Esophagus squamous epithelium (tissue), 5 donors: ENCODE measurements at regions not wholly inside any gene's neighbourhood (a gene's known extent, or its start where the extent isn't known, plus 50 kb on each side); places are given as distances from the start of the nearest gene placed in this dataset.
"Not testable (repeated sequence)": the region's sequence is repeated elsewhere in the genome, so short reads cannot be mapped to it uniquely, and the experiment has no call there.

Experiments used
- DNase-seq: peaks from one replicate; lab custom pipeline; 2025; lab: John Stamatoyannopoulos, UW
- H3K27ac ChIP-seq, 4 donors: fragments of 200-600 bp; sonication (generic); one replicate each; pipeline ENCODE4 v1.5.1; 2016 to 2019; ENCODE audit warnings: mild to moderate bottlenecking in 1 of 4
- H3K27me3 ChIP-seq, 4 donors: fragments of 200-600 bp; sonication (generic); 1 replicate in 3 of 4; 2 replicates in 1 of 4; pipeline versions ENCODE4 v1.5.1 to v1.6.0; 2017 to 2021; ENCODE audit warnings: antibody characterized with exemption in 1 of 4
- H3K36me3 ChIP-seq, 3 donors: fragments of 200-600 bp; sonication (generic); one replicate each; pipeline ENCODE4 v1.5.1; 2016 to 2019
- H3K4me1 ChIP-seq, 3 donors: fragments of 200-600 bp; sonication (generic); one replicate each; pipeline ENCODE4 v1.5.1; 2017 to 2019
- H3K4me3 ChIP-seq, 4 donors: fragments of 200-600 bp; sonication (generic); 1 replicate in 3 of 4; 2 replicates in 1 of 4; pipeline ENCODE4 v1.5.1; 2016 to 2019; ENCODE audit warnings: mild to moderate bottlenecking in 2 of 4, moderate library complexity in 1 of 4
- H3K9me3 ChIP-seq, 3 donors: fragments of 200-600 bp; sonication (generic); one replicate each; pipeline ENCODE4 v1.5.1; 2016 to 2019
- POLR2A ChIP-seq, 4 donors: fragments of 450-650 bp; IDR thresholded peaks; one replicate each; pipeline ENCODE4 v1.6.1; 2017; ENCODE audit warnings: antibody characterized with exemption in 4 of 4, mild to moderate bottlenecking in 4 of 4, moderate library complexity in 3 of 4
- whole genome bisulfite sequencing, 2 donors: methylation state at CpG; one replicate each; pipeline ENCODE4 v1.1.5; 2018; 5-methylcytosine and 5-hydroxymethylcytosine counted together
- intact Hi-C: fragments of 100-400 bp; cut with DNase I; formaldehyde crosslinking; loops from one replicate; pipeline ENCODE4 v1.15.0; 2022
- TF ChIP-seq, protein P1 (sequence below), 6 experiments: fragments of 450-650 bp in 4 of 6; fragments of 200-600 bp in 2 of 6; sonication (generic) in 2 of 6; IDR thresholded peaks; one replicate each; pipeline ENCODE4 v1.5.1; 2016 to 2019; ENCODE audit warnings: antibody characterized with exemption in 6 of 6, mild to moderate bottlenecking in 4 of 6, moderate library complexity in 4 of 6
- donor health status: DM: yes; HTN: yes; CAD: no.

DNA sequence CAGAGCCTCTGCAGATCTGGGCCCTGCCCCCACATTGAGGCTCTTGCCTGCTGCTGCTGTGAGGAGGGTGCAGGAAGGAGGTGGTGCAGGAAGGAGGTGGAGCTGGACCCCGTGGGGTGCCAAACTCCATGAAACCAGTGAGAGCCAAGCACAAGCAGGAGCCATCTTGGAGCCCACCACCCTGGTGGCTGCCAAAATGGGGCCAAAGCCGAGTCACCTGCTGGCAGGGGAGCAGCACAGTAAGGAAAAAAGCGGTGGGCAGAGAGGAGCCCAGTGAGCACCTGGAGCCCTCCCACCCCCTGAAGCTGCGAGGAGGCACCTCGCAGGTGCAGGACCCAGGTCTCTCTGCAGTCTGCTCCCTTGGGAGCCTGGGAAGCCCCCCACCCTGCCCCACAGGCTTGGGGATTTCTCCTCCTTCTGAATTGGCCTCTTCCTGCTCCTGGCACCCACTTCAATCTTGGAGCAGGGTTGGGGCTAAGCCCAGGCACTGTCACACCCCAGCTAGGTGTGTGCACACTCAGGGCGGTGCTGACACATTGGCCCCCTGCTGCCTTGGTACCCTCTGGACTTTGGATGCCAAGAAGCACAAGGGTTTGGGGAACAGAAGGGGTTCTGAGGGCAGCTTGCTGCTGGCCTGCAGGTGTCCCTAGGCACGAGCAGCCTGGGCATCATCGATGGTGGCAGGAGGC is 245.4 kb upstream of the LRRTM4 start:
- Histone ChIP-seq H3K9me3 (peaks cover 0 to 8% (median 0%) of the 10 kb centered on the region in 3 donors), H3K36me3 (no peaks in the 10 kb centered on the region), H3K4me3 (no peak overlapping the region), H3K4me1 (no peaks in the 10 kb centered on the region), H3K27me3 (no peaks in the 10 kb centered on the region), H3K27ac (no peak overlapping the region)
- DNase-seq, result no peak
- no peak for TF ChIP-seq POLR2A (IDR thresholded peaks at IDR 0.05)
- TF ChIP-seq, protein P1, sequence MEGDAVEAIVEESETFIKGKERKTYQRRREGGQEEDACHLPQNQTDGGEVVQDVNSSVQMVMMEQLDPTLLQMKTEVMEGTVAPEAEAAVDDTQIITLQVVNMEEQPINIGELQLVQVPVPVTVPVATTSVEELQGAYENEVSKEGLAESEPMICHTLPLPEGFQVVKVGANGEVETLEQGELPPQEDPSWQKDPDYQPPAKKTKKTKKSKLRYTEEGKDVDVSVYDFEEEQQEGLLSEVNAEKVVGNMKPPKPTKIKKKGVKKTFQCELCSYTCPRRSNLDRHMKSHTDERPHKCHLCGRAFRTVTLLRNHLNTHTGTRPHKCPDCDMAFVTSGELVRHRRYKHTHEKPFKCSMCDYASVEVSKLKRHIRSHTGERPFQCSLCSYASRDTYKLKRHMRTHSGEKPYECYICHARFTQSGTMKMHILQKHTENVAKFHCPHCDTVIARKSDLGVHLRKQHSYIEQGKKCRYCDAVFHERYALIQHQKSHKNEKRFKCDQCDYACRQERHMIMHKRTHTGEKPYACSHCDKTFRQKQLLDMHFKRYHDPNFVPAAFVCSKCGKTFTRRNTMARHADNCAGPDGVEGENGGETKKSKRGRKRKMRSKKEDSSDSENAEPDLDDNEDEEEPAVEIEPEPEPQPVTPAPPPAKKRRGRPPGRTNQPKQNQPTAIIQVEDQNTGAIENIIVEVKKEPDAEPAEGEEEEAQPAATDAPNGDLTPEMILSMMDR (IDR thresholded peaks at IDR 0.05), result no peak
- intact Hi-C loops, result no loop called here
- WGBS, 2 donors, result 69% methylated on average over 2 of the region's 8 CpGs; no CpG with 5 or more reads in 1 of the 2 donors

DNA sequence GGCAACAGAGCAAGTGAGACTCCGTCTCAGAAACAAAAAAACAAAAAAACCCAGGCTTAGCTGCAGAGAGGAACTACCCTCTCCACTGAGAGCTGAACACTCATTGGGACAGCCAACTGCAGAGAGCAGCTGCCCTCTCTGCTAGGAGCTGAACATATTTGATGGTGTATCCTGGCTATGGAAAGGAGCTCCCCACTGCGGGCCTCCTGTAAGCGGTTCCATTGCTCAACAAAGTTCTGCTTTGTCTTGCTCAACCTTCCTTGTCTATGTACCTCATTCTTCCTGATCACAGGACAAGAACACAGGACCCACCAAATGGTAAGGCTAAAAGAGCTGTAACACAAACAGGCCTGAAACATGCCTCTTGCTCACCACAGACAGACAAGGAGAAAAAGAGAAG is 246.3 kb upstream of the LRRTM4 start:
- Histone ChIP-seq H3K27ac (no peak overlapping the region), H3K9me3 (peaks cover 0 to 8% (median 0%) of the 10 kb centered on the region in 3 donors), H3K27me3 (no peaks in the 10 kb centered on the region), H3K36me3 (no peaks in the 10 kb centered on the region), H3K4me1 (no peaks in the 10 kb centered on the region), H3K4me3 (no peak overlapping the region)
- DNase-seq, result no peak
- TF ChIP-seq, protein P1 (IDR thresholded peaks at IDR 0.05), result no peak
- no peak for TF ChIP-seq POLR2A (IDR thresholded peaks at IDR 0.05)
- intact Hi-C loops, result no loop called here
- WGBS, 2 donors, result 72 to 80% methylated on average over 1 to 3 of the region's 3 CpGs

DNA sequence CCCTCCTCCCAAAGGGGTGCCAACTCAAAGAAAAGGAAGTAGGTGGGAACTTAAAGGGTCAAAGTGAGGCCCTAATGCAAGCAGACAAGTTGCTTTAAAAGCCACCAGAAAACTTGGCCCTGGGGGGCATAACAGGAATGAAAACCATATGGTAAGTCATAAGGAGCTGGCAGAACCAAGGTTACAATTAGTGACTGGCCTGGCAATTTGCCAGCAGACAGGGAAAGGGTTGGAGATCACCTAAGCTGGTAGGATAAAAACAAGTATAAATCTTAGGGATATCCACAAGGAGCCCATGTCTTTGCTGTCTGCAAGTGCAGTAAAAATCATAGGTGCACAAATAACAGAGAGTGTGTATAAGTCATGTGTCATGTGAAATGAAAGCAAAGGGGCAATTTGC is 256.7 kb upstream of the LRRTM4 start:
- Histone ChIP-seq H3K4me3 (no peak overlapping the region), H3K27ac (no peak overlapping the region), H3K36me3 (no peaks in the 10 kb centered on the region), H3K9me3 (peaks cover 0 to 8% (median 5%) of the 10 kb centered on the region in 3 donors), H3K27me3 (no peaks in the 10 kb centered on the region), H3K4me1 (no peaks in the 10 kb centered on the region)
- TF ChIP-seq POLR2A (IDR thresholded peaks at IDR 0.05), result no peak
- TF ChIP-seq, protein P1 (IDR thresholded peaks at IDR 0.05), result no peak
- intact Hi-C loops, result no loop called here
- DNase-seq, result no peak

DNA sequence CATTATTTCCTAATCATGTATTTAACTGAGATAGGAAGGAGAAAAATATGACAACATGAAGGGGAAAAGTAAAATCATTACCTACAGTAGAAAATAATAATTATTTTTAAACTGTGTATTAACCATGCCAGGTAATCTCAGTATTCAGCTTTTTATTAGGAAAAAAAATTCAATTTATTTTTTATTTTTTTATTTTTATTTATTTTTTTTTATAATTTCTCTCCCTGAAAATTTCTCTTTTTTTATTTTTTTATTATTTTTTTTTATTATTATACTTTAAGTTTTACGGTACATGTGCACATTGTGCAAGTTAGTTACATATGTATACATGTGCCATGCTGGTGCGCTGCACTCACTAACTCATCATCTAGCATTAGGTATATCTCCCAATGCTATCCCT is 271.3 kb upstream of the LRRTM4 start:
- H3K27me3 ChIP-seq, H3K4me1 ChIP-seq, H3K27ac ChIP-seq, H3K9me3 ChIP-seq, H3K36me3 ChIP-seq, intact Hi-C loops, DNase-seq, H3K4me3 ChIP-seq: not testable (repeated sequence)
- WGBS, 2 donors, result 88 to 93% methylated on average over 2 of the region's 2 CpGs

DNA sequence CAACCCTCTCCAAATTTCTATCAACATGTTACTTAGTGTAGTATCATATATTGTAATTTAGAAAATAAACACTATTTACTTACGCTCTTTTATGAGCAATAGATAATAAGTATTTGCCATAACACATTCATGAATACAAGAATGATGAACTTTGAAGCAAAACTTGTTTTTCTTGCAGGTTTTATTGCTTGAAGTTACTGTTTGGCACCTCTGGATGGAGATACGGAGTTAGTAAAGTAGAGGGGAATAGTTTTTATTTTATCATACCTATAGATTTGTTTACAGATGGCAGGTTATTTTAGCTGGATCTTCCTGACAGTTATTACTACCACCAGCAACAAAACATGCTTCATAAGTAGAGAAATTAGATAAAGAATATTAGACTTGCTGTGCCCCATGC is 274.2 kb upstream of the LRRTM4 start:
- no peak for TF ChIP-seq POLR2A (IDR thresholded peaks at IDR 0.05)
- TF ChIP-seq, protein P1 (IDR thresholded peaks at IDR 0.05), result no peak
- Histone ChIP-seq H3K36me3 (no peaks in the 10 kb centered on the region), H3K27me3 (no peaks in the 10 kb centered on the region), H3K9me3 (no peaks in the 10 kb centered on the region), H3K4me1 (no peaks in the 10 kb centered on the region), H3K27ac (no peak overlapping the region), H3K4me3 (no peak overlapping the region)
- no peak for DNase-seq
- intact Hi-C loops, result no loop called here
- WGBS, 2 donors, result 73 to 88% methylated on average over 2 of the region's 2 CpGs

DNA sequence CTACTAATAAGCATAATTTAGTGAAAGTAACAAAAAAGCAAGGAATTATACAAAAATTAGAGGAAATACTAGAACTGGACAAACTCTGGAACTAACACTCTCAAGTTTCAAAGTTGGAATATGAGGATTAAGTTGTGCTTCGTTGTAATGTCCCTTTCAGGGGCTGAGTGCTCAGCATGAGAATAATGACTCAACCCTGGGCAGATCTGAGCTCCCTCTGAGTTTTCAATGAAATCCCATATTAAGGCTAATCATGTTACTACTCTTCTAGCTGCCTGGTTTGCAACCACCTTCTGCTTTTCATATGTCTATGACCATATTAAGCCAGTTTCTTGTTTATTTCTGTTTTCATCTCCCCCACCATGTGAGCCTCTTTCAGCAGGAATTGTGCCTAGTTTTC is 274.9 kb upstream of the LRRTM4 start:
- H3K4me1 ChIP-seq, result no peaks in the 10 kb centered on the region
- 0% methylated on average over 1 of the region's 1 CpG for WGBS, 2 donors
- no peak for DNase-seq
- H3K27me3 ChIP-seq, result no peaks in the 10 kb centered on the region
- H3K4me3 ChIP-seq, result no peak overlapping the region
- no peaks in the 10 kb centered on the region for H3K36me3 ChIP-seq
- intact Hi-C loops, result no loop called here
- H3K27ac ChIP-seq, result no peak overlapping the region
- H3K9me3 ChIP-seq, result no peaks in the 10 kb centered on the region
- TF ChIP-seq, protein P1 (IDR thresholded peaks at IDR 0.05), result no peak
- TF ChIP-seq POLR2A (IDR thresholded peaks at IDR 0.05), result no peak
